NCI-H2107 (cell line): ENCODE measurements at regions not wholly inside any gene's neighbourhood (a gene's known extent, or its start where the extent isn't known, plus 50 kb on each side); places are given as distances from the start of the nearest gene placed in this dataset.

Experiments
- DNase-seq: peaks from one replicate; lab custom pipeline; 2025; lab: John Stamatoyannopoulos, UW

DNA sequence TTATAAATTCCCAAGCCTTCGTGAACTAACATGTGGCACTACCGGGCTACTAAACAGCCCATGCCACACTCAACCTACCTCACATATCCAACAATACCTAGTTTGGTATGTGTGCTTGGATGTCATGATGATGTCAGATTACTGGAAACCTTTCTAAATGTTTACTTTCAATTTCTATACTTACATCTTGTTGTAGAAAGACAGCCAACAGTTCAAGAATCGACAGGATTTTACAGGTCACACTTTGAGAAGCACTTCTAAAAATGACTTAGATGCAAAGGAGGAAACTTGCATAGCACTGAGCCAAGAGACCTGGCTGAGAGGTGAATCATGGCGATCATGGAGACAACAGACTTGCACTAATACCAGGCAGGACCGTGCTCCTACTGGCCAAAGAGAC is 209.9 kb downstream of the COL4A1 start:
- DNase-seq, result no peak

DNA sequence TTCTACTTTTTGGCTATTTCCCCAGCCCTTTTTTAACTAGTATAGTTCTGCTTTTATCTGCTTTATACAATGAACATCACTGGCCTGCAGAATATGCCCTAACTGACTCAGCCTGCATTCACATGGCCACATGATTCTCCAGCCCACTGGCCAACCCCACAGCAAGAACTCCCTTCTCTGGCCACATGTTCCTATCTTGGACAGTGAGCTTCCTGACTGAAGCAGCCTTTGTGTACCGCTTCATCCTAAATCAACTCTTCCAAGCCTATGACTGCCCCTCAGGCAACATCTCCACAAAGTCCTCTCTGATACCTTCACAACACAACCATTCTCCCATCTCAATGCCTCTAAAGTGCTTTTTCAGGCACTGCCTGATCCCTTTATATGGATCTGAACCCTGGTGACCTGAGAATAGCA is 214.1 kb downstream of the COL4A1 start:
- no peak for DNase-seq

GRCh38 chr13:110089815-110090214 is 217.1 kb downstream of the COL4A1 start:
- no peak for DNase-seq

DNA sequence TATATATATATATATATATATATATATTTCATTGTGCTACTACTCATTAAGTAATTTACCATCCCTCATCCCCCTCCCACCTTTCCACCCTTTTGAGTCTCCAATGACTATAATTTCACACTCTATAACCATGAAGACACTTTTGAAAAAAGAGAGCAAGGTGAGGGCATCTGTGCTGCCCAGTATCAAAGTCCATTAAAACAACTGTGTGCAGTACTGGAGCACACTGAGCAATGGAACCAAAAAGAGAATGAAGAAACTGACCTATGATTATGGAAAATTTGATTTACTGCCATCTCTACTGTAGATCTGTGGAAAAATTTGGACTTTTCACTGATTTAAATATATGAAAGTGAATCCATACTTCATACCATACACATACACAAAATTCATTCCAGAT is 217.9 kb downstream of the COL4A1 start:
- no peak for DNase-seq

GRCh38 chr13:110073982-110074381 is 233.0 kb downstream of the COL4A1 start:
- no peak for DNase-seq

- DNase-seq, result no peak
Observed at GRCh38 chr13:110070511-110071120, 236.3 kb downstream of the COL4A1 start.

DNA sequence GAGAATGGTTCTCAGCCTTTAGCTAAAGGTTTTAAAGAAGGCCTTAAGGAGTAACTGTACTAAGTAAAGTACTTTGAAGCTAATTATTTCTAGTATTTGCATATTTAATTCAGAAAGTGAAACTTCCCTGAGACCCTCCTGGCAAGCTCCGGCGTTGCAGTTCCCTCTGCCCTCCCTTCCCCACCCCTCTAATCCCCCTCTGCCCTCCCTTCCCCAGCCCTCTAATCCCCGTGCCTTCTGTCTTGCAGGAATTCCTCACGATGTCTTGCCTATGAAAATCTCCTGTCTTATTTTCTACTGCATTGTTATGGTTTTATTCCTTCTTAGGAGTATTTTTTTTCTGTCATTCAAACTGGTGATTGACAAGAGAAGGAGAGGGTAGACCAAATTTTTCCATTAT is 236.9 kb downstream of the COL4A1 start:
- no peak for DNase-seq

GRCh38 chr13:110068176-110068473 is 238.8 kb downstream of the COL4A1 start:
- no peak for DNase-seq

DNA sequence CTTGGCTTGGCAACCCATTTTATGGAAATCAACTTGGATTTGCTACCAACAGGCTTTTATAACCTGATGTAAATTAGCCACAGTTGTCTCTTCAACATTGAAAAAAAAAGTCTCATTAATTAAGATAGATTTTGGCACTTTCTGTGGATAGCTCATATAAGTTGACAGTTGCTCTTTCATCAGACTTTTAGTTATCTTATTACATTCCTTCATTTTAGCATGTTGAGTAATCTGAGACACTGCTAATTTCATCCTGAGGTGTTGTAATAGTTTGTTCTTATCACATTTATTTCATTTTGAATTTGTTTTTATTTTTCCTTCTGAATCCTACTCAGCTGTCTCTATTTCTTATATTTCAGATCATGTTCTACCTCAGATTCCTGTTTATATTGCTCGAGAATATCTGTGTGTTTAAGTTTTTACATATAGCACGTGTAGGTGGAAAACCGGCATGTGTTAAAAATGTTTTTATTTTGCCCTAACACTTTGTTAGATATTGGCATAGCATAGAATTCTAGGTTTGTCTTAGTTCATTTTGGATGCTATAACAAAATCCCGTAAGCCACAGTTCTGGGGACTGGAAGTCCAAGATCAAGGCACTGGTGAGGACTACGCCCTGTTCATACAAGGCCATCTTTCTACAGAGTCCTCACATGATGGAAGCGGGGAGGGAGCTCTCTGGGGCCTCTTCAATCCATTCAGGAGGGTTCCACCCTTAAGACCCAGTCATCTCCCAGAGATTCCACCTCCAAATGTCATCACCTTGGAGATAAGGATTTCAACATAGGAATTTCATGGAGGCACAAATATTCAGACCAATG is 239.4 kb downstream of the COL4A1 start:
- no peak for DNase-seq

GRCh38 chr13:110065780-110066179 is 241.2 kb downstream of the COL4A1 start:
- no peak for DNase-seq

DNA sequence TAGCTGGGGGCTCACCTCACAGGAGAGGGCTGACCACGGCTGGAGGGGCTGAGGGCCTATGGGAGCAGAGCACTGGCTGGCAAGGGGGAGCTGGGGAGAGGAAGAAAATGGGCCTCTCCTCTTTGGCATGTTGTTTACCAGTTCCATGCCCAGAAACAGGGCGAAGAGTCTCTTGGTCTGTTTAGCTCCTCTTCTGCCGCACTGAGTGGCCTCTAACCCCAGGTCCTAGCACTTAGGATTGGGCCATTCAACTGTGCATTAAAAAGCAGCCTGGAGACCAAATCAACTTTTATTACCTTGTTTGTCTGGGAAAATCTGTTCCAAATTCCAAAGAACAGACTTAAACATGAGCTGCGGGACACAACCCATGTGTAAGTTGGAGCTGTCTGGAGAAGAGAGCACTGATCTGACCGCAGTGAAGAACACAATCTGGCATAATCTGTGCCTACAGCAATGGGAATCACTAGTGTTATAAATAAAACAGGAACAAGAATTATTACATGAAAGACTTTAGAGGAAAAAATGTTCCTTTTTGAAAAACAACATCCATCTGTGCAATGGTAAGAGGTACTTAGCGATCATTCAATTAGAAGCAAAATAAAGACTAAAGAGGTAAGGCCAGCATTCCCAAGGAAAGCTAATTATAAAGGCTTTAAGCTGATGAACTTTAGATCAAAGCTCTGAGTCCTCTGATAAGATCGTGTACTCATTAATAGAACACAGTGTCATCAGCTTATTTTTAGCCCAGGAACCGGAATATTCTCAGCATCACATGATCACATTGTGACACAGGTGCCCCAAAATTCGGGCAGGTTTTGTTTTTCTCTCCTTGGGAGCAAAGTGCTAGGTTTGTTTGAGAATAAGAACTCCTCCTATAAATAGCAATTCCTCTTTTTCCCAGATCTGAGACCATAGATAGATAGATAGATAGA is 243.2 kb downstream of the COL4A1 start:
- DNase-seq, result no peak

GRCh38 chr13:110062777-110063442 is 244.0 kb downstream of the COL4A1 start:
- DNase-seq, result no peak

DNA sequence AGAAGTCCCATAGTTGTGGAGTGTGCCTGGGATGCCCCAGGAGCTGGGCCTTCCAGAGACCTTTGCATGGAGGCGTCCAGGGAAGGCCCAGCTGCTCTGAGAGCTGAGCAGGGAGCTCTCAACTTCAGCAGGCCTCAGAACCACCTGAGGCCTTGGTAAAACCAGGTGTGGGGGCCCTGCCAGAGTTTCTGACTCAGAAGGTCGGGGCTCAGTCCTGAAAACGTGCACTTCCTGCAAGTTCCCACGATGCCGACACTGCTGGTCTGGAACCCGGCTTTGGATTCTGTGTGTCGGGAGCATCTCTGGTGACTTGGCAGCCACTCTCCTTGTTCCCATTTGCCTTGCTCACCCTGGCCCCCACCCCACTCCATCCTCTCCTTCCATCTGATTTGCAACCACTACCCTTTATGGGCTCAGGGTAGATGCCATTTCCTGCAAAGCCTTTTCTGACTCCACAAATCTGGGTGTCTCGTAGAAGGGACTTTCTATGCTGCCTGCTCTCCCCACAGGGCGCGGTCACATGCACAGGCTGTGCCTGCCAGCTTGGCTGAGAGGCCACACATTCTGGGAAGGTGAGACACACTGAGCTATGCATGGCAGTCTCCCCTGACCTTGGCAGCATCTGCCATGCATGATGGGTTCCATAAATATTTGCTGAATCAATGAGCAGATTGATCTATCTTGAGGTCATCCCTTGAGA is 244.7 kb downstream of the COL4A1 start:
- DNase-seq, result no peak

DNA sequence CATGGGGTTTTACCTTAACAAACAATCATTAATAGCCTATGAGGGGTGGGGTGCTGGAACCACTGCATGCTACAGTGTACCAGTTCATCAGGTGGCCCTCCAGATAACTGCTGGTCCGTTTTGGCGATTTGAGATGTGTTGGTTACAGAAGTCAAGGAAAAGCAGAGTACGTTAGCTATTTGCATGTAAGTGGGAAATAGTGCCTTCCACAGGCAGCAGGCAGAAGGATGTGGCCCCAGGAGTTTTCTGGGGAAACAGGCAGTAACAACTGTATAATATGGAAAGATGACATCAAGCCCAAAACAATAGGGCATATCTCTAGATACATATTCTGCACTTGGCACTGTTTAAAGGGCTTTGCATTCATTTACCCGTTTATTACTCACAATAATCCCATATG is 245.7 kb downstream of the COL4A1 start:
- no peak for DNase-seq

DNA sequence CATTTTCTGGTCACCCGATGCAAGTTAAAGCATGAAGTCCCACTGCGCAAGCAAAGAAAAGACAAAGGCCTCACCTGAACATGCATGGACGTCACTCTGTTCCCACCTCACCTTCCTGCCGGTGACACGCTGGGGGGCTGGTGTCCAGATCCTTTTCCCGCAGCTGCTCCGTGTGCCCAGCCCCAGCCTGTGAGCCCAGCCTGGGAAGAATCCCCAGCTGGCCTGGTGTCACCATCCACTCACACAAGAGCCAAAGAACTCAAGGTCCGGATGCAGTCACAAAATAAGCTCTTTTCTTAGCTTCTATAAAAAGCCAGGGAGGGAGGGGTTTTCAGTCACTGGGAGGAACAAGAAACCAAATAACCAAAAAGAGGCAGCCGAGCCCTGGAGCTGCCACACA is 249.9 kb downstream of the COL4A1 start:
- no peak for DNase-seq

DNA sequence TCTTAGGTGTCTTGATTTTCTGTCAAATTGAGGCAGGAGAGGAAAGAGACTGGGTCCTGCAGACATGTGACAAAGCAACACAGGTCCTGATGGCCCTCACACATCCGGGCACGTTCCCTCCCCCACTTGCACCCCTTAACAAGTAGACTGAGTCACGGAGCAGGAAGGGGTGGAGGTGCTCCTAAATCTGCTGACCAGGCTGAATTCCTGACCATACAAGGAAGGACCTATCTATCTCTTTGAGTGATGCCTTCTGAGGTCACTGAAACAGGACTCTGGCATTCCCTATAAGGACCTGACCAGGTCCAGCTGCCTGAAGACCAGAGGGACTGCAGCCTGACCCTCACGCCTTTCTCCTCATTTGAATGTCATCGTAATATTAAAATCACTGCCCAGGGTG is 250.3 kb downstream of the COL4A1 start:
- no peak for DNase-seq

DNA sequence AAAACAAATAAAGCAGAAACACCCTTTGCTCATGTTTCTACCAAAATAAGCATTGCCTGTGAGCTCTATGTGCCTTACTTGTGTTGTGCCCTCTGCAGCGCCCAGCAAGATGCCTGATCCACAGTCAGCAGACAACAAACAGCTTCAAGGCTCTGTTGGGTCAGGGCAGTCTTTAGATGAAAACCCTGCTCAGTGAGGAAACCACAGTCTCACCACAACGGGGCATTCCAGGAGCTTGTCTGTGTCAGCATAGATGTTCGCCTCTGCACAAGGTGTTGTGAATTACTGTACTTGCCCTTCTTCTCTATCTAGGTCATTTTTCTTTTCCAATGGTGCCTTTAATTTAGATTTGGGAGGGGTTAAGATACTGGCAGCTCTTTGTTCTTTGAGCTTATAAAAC is 251.9 kb downstream of the COL4A1 start:
- DNase-seq, result no peak

- DNase-seq, result no peak
Observed at GRCh38 chr13:110054041-110054440, 252.9 kb downstream of the COL4A1 start.

- DNase-seq, result peak; percentile 27
Observed at GRCh38 chr13:110047496-110047895, 259.5 kb downstream of the COL4A1 start.

DNA sequence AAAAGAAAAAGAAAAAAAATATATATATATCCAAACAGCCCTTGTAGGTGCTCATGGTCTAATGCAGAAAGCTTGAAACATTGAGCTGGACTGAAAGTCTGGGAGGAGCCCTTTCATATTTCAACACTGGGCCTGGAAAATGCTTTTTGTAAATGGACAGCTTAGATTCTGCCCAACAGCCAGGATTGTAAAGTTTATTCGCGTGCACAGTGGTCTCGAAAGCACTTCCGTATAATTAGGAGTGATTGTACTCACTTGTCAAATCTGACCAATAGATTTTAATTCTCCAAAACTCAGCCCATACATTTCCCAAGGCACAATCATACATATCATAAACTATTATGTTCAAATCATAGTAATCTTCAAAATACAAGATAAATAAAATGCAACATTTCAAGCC is 260.1 kb downstream of the COL4A1 start:
- no peak for DNase-seq

- DNase-seq, result no peak
Observed at GRCh38 chr13:110045919-110046318, 259.5 kb upstream of the IRS2 start.

DNA sequence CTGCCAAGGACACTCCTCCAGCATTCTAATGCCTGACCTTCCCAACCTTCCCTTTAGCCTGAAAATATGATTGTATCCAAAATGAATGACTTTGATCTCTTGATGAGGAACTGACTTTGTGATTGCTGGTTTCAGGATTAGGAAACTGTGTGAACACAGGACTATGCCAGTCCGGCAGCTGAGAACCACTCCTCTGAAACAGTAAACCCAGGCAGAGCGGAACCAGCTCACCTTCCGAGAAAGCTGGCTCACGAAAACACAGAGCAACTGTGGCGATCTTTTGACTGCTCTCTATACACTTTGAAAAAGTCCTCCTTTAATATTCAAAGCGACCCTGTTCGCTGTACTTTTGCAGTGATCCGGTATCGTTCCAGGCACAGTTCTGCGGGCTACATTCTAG is 258.8 kb upstream of the IRS2 start:
- DNase-seq, result no peak
